IMR-90 (cell line): ENCODE measurements at regions not wholly inside any gene's neighbourhood (a gene's known extent, or its start where the extent isn't known, plus 50 kb on each side); places are given as distances from the start of the nearest gene placed in this dataset.

Experiments
- ATAC-seq: fragments of 200-7000 bp; cut with Tn5 transposase; 2 replicates; pipeline ENCODE4 v1.9.1; 2020; ENCODE audit warnings: low read depth, mild to moderate bottlenecking, moderate library complexity
- BruUV-seq: library from RNA; stranded (reverse); fragments of 400-500 nt; replicated peaks from 2 replicates; lab custom pipeline; 2021; lab: Mats Ljungman, UMichigan
- CTCF ChIA-PET: fragments of 300-600 bp; formaldehyde crosslinking; extraction: SDS; loops from one replicate; lab custom pipeline; 2021; ENCODE audit warnings: antibody characterized with exemption; lab: Yijun Ruan, JAX
- POLR2A ChIA-PET: fragments of 300-600 bp; sonication (Branson Sonifier 250); formaldehyde crosslinking; loops from one replicate; lab custom pipeline; 2022; ENCODE audit warnings: antibody characterized with exemption; ENCODE audit not compliant: unreplicated experiment; lab: Charles Lee
- DNase-seq: peaks from one replicate; pipeline ENCODE4 v3.0.0; 2013
- H2AFZ ChIP-seq: replicated peaks from 2 replicates; pipeline ENCODE3; 2013; ENCODE audit warnings: low read length, mild to moderate bottlenecking; ENCODE audit not compliant: poor library complexity
- H2AK5ac ChIP-seq: 2 replicates; pipeline ENCODE4 v1.6.1; 2013; ENCODE audit warnings: low read depth, low read length, inconsistent platforms
- H2AK9ac ChIP-seq: replicated peaks from 2 replicates; pipeline ENCODE3; 2013; ENCODE audit warnings: mild to moderate bottlenecking, low read depth, low read length, moderate library complexity; ENCODE audit not compliant: poor library complexity
- H2BK120ac ChIP-seq: 2 replicates; pipeline ENCODE4 v1.6.1; 2013; ENCODE audit warnings: low read depth, low read length, inconsistent platforms
- H2BK15ac ChIP-seq: 3 replicates; pipeline ENCODE4 v1.6.1; 2013; ENCODE audit warnings: low read depth, low read length, inconsistent platforms
- H2BK20ac ChIP-seq: 2 replicates; pipeline ENCODE4 v1.6.1; 2013; ENCODE audit warnings: low read depth, mild to moderate bottlenecking, inconsistent platforms, low read length, moderate library complexity
- H2BK5ac ChIP-seq: 2 replicates; pipeline ENCODE4 v1.6.1; 2013; ENCODE audit warnings: mild to moderate bottlenecking, low read depth, low read length, inconsistent platforms; ENCODE audit not compliant: poor library complexity, severe bottlenecking
- H3K14ac ChIP-seq: replicated peaks from 2 replicates; pipeline ENCODE4 v1.6.1; 2013; ENCODE audit warnings: low read depth, low read length, inconsistent platforms
- H3K18ac ChIP-seq: 2 replicates; pipeline ENCODE4 v1.6.1; 2013; ENCODE audit warnings: low read depth, low read length, control low read depth
- H3K23ac ChIP-seq: 2 replicates; pipeline ENCODE4 v1.6.1; 2013; ENCODE audit warnings: low read depth, low read length, inconsistent platforms
- H3K27ac ChIP-seq: 2 replicates; pipeline ENCODE4 v1.5.1; 2013; ENCODE audit warnings: mild to moderate bottlenecking, control low read depth, low read length; ENCODE audit not compliant: insufficient read depth
- H3K27me3 ChIP-seq: 2 replicates; pipeline ENCODE4 v1.6.1; 2013; ENCODE audit warnings: low read length; ENCODE audit not compliant: control insufficient read depth, insufficient read depth
- H3K36me3 ChIP-seq: 2 replicates; pipeline ENCODE4 v1.6.1; 2013; ENCODE audit warnings: low read length, mixed read lengths; ENCODE audit not compliant: control insufficient read depth, insufficient read depth
- H3K4ac ChIP-seq: 2 replicates; pipeline ENCODE4 v1.6.1; 2013; ENCODE audit warnings: low read depth, low read length, inconsistent platforms
- H3K4me1 ChIP-seq: 2 replicates; pipeline ENCODE4 v1.6.1; 2013; ENCODE audit warnings: low read length, mixed read lengths; ENCODE audit not compliant: control insufficient read depth, insufficient read depth
- H3K4me2 ChIP-seq: 2 replicates; pipeline ENCODE4 v1.6.1; 2013; ENCODE audit warnings: low read depth, mild to moderate bottlenecking, control low read depth, low read length, moderate library complexity
- H3K4me3 ChIP-seq: 2 replicates; pipeline ENCODE4 v1.5.1; 2013; ENCODE audit warnings: low read depth, mild to moderate bottlenecking, control low read depth, low read length, moderate library complexity; ENCODE audit not compliant: insufficient read depth
- H3K56ac ChIP-seq: 2 replicates; pipeline ENCODE4 v1.6.1; 2013; ENCODE audit warnings: low read length, inconsistent platforms; ENCODE audit not compliant: insufficient read depth; ENCODE audit errors: extremely low read depth
- H3K79me1 ChIP-seq, 2 experiments: 2 replicates each; pipeline ENCODE4 v1.6.1; 2013; ENCODE audit warnings: low read length in 2 of 2, inconsistent platforms in 1 of 2, low read depth in 1 of 2
- H3K9ac ChIP-seq: 2 replicates; pipeline ENCODE4 v1.6.1; 2013; ENCODE audit warnings: low read depth, low read length, control low read depth
- H3K9me1 ChIP-seq: 2 replicates; pipeline ENCODE4 v1.6.1; 2013; ENCODE audit warnings: low read length, inconsistent platforms; ENCODE audit not compliant: insufficient read depth
- H3K9me3 ChIP-seq: 2 replicates; pipeline ENCODE4 v1.6.1; 2013; ENCODE audit warnings: low read length; ENCODE audit not compliant: control insufficient read depth, insufficient read depth
- H4K20me1 ChIP-seq: 2 replicates; pipeline ENCODE4 v1.6.1; 2013; ENCODE audit warnings: low read length, inconsistent platforms; ENCODE audit not compliant: insufficient read depth
- H4K5ac ChIP-seq: 2 replicates; pipeline ENCODE4 v1.6.1; 2013; ENCODE audit warnings: mild to moderate bottlenecking, low read depth, low read length, control low read depth
- H4K8ac ChIP-seq, 2 experiments: 2 replicates each; pipeline ENCODE4 v1.6.1; 2013; ENCODE audit warnings: low read depth in 2 of 2, low read length in 2 of 2, control low read depth in 1 of 2, inconsistent platforms in 1 of 2
- H4K91ac ChIP-seq: 2 replicates; pipeline ENCODE4 v1.6.1; 2013; ENCODE audit warnings: low read depth, low read length, inconsistent platforms; ENCODE audit not compliant: insufficient read depth
- BHLHE40 ChIP-seq: fragments of 150-350 bp; IDR thresholded peaks from 2 replicates; pipeline ENCODE4 v1.6.1; 2016; ENCODE audit warnings: mild to moderate bottlenecking, low read depth, low read length
- CHD1 ChIP-seq: IDR thresholded peaks from 2 replicates; pipeline ENCODE4 v1.6.1; 2012; ENCODE audit warnings: low read depth, low read length, improper control_type of control experiment
- ELK1 ChIP-seq: fragments of 150-350 bp; IDR thresholded peaks from 2 replicates; pipeline ENCODE4 v1.6.1; 2016; ENCODE audit warnings: low read depth, mild to moderate bottlenecking, low read length, moderate library complexity, borderline replicate concordance
- MAFK ChIP-seq: IDR thresholded peaks from 2 replicates; pipeline ENCODE4 v1.6.1; 2012; ENCODE audit warnings: low read depth, low read length, improper control_type of control experiment
- MAZ ChIP-seq: IDR thresholded peaks from 2 replicates; pipeline ENCODE4 v1.6.1; 2012; ENCODE audit warnings: low read depth, mild to moderate bottlenecking, low read length, improper control_type of control experiment, moderate library complexity, borderline replicate concordance
- MXI1 ChIP-seq: IDR thresholded peaks from 2 replicates; pipeline ENCODE4 v1.6.1; 2012; ENCODE audit warnings: low read depth, mild to moderate bottlenecking, low read length, moderate library complexity, borderline replicate concordance
- NFE2L2 ChIP-seq: fragments of 150-350 bp; IDR thresholded peaks from 2 replicates; pipeline ENCODE4 v1.6.1; 2016; ENCODE audit warnings: low read depth, mild to moderate bottlenecking, low read length
- POLR2A ChIP-seq: IDR thresholded peaks from 2 replicates; pipeline ENCODE4 v1.6.1; 2012; ENCODE audit warnings: mild to moderate bottlenecking, low read depth, low read length
- RCOR1 ChIP-seq: IDR thresholded peaks from 2 replicates; pipeline ENCODE4 v1.6.1; 2012; ENCODE audit warnings: mild to moderate bottlenecking, low read length, improper control_type of control experiment; ENCODE audit not compliant: insufficient replicate concordance
- RFX5 ChIP-seq: IDR thresholded peaks from 2 replicates; pipeline ENCODE4 v1.8.0; 2012; ENCODE audit warnings: low read depth, mild to moderate bottlenecking, low read length, moderate library complexity
- WGBS, 2 experiments: methylation state at CpG; one replicate each; pipeline versions ENCODE4 v1.1.5 to v1.1.7; 2013; ENCODE audit warnings: missing lambda C conversion rate in 2 of 2; ENCODE audit not compliant: insufficient read length in 1 of 2; ENCODE audit errors: extremely low coverage in 2 of 2; 5-methylcytosine and 5-hydroxymethylcytosine counted together
- dilution Hi-C: fragments of 300-500 bp; cut with HindIII; formaldehyde crosslinking; loops from one replicate; pipeline ENCODE4 v1.14.3; 2018; ENCODE audit warnings: low sequenced_read_pairs; ENCODE audit not compliant: unreplicated experiment
- in situ Hi-C: fragments of 300-500 bp; cut with MboI; formaldehyde crosslinking; loops from 3 replicates; pipeline ENCODE4 v1.14.3; 2019; ENCODE audit warnings: low sequenced_read_pairs, inconsistent platforms, mixed read lengths
- intact Hi-C: fragments of 100-400 bp; cut with micrococcal nuclease; formaldehyde crosslinking; loops from 2 replicates; pipeline ENCODE4 v1.10.0; 2022
- TF ChIP-seq, protein P1 (sequence below): fragments of 150-350 bp; IDR thresholded peaks from 2 replicates; pipeline ENCODE4 v1.6.1; 2017; ENCODE audit warnings: mild to moderate bottlenecking, antibody characterized with exemption, low read length, low read depth
- TF ChIP-seq, protein P2 (sequence below): conservative IDR thresholded peaks from 2 replicates; pipeline ENCODE4 v1.5.1; 2012; ENCODE audit warnings: mild to moderate bottlenecking, low read depth, low read length, improper control_type of control experiment

GRCh38 chr2:20137884-20138283 lies 86.5 kb upstream of the LAPTM4A start:
- H2AK5ac ChIP-seq: no peak overlapping the region
- H2BK15ac ChIP-seq: no peak overlapping the region
- H4K8ac ChIP-seq: no peak overlapping the region
- CTCF ChIA-PET: interaction anchor here (2.3 kb wide), 1 partner anchor 88 kb away, joined by 10 read pairs; the partner anchor contains the start of gene SDC1
- no peak overlapping the region for H2BK5ac ChIP-seq
- H3K4ac ChIP-seq: no peak overlapping the region
- no peak for ATAC-seq
- H3K9me1 ChIP-seq: peaks cover 19% of the 10 kb centered on the region
- no peaks in the 10 kb centered on the region for H3K9me3 ChIP-seq
- H2BK120ac ChIP-seq: no peak overlapping the region
- in situ Hi-C loops (no loop called here), dilution Hi-C loops (no loop called here), intact Hi-C loops (no loop called here)
- no peak overlapping the region for H4K91ac ChIP-seq
- peaks cover 13% of the 10 kb centered on the region for H3K27me3 ChIP-seq
- no peak overlapping the region for H4K5ac ChIP-seq
- peaks cover 9% of the 10 kb centered on the region for H3K4me1 ChIP-seq
- H3K23ac ChIP-seq: no peak overlapping the region
- no peak for DNase-seq
- H4K20me1 ChIP-seq: no peaks in the 10 kb centered on the region; the same call in 1 of the 2 replicates
- no peaks in the 10 kb centered on the region for H3K79me1 ChIP-seq
- no peak overlapping the region for H3K4me3 ChIP-seq
- H3K18ac ChIP-seq: no peak overlapping the region
- no peak overlapping the region for H3K4me2 ChIP-seq
- POLR2A ChIA-PET: no interaction called here
- no peak overlapping the region for H3K56ac ChIP-seq
- H2AK9ac ChIP-seq: no peak overlapping the region
- no peaks in the 10 kb centered on the region for H3K36me3 ChIP-seq
- TF ChIP-seq MAZ: no peak
- TF ChIP-seq RFX5: no peak
- no peak for TF ChIP-seq BHLHE40
- TF ChIP-seq, protein P1, sequence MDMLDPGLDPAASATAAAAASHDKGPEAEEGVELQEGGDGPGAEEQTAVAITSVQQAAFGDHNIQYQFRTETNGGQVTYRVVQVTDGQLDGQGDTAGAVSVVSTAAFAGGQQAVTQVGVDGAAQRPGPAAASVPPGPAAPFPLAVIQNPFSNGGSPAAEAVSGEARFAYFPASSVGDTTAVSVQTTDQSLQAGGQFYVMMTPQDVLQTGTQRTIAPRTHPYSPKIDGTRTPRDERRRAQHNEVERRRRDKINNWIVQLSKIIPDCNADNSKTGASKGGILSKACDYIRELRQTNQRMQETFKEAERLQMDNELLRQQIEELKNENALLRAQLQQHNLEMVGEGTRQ: no peak
- TF ChIP-seq ELK1: no peak
- TF ChIP-seq NFE2L2: no peak
- TF ChIP-seq RCOR1: no peak
- TF ChIP-seq MAFK: no peak
- TF ChIP-seq, protein P2, sequence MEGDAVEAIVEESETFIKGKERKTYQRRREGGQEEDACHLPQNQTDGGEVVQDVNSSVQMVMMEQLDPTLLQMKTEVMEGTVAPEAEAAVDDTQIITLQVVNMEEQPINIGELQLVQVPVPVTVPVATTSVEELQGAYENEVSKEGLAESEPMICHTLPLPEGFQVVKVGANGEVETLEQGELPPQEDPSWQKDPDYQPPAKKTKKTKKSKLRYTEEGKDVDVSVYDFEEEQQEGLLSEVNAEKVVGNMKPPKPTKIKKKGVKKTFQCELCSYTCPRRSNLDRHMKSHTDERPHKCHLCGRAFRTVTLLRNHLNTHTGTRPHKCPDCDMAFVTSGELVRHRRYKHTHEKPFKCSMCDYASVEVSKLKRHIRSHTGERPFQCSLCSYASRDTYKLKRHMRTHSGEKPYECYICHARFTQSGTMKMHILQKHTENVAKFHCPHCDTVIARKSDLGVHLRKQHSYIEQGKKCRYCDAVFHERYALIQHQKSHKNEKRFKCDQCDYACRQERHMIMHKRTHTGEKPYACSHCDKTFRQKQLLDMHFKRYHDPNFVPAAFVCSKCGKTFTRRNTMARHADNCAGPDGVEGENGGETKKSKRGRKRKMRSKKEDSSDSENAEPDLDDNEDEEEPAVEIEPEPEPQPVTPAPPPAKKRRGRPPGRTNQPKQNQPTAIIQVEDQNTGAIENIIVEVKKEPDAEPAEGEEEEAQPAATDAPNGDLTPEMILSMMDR: no peak
- no peak for TF ChIP-seq POLR2A
- no peak for TF ChIP-seq CHD1
- TF ChIP-seq MXI1: no peak
- H3K9ac ChIP-seq: no peak overlapping the region
- WGBS, 2 experiments: 100% methylated on average over 4 of the region's 8 CpGs; no CpG with 5 or more reads in 1 of the 2 experiments
- H3K14ac ChIP-seq: no peak overlapping the region
- H2AFZ ChIP-seq: no peak overlapping the region
- H2BK20ac ChIP-seq: no peak overlapping the region
- H3K27ac ChIP-seq: no peak overlapping the region
- no TSS peak for BruUV-seq
